Activated naive CD4-positive, alpha-beta T cell treated with anti-CD3 and anti-CD28 coated beads, Interleukin-2, amount 50 U/mL, for 24 hours (primary cell): ENCODE measurements at regions not wholly inside any gene's neighbourhood (a gene's known extent, or its start where the extent isn't known, plus 50 kb on each side); places are given as distances from the start of the nearest gene placed in this dataset.
"Not testable (repeated sequence)": the region's sequence is repeated elsewhere in the genome, so short reads cannot be mapped to it uniquely, and the experiment has no call there.

Experiments used
- H3K27ac Mint-ChIP-seq: one replicate; pipeline ENCODE4 v1.8.0; 2021; ENCODE audit warnings: mild to moderate bottlenecking, mixed read lengths
- H3K27me3 Mint-ChIP-seq: one replicate; pipeline ENCODE4 v1.8.0; 2021; ENCODE audit warnings: mixed read lengths
- H3K36me3 Mint-ChIP-seq: one replicate; pipeline ENCODE4 v1.8.0; 2021; ENCODE audit warnings: mixed read lengths
- H3K4me1 Mint-ChIP-seq: one replicate; pipeline ENCODE4 v1.8.0; 2021; ENCODE audit warnings: mixed read lengths
- H3K4me3 Mint-ChIP-seq: one replicate; pipeline ENCODE4 v1.8.0; 2021; ENCODE audit warnings: mild to moderate bottlenecking, mixed read lengths
- H3K9me3 Mint-ChIP-seq: one replicate; pipeline ENCODE4 v1.8.0; 2021; ENCODE audit warnings: mixed read lengths

- no peak overlapping the region for H3K4me3 Mint-ChIP-seq
- no peaks in the 10 kb centered on the region for H3K9me3 Mint-ChIP-seq
- H3K27me3 Mint-ChIP-seq: peaks cover 15% of the 10 kb centered on the region
- H3K4me1 Mint-ChIP-seq: peaks cover 6% of the 10 kb centered on the region
- H3K27ac Mint-ChIP-seq: no peak overlapping the region
- H3K36me3 Mint-ChIP-seq: no peaks in the 10 kb centered on the region
These were observed 178.9 kb downstream of the COPRS start for GRCh38 chr17:31680126-31680525.

- Mint-ChIP-seq H3K27me3 (peaks cover 15% of the 10 kb centered on the region), H3K36me3 (no peaks in the 10 kb centered on the region), H3K27ac (no peak overlapping the region), H3K4me1 (peaks cover 6% of the 10 kb centered on the region), H3K9me3 (no peaks in the 10 kb centered on the region), H3K4me3 (no peak overlapping the region)
These were observed 179.4 kb downstream of the COPRS start for GRCh38 chr17:31679667-31680066.

DNA sequence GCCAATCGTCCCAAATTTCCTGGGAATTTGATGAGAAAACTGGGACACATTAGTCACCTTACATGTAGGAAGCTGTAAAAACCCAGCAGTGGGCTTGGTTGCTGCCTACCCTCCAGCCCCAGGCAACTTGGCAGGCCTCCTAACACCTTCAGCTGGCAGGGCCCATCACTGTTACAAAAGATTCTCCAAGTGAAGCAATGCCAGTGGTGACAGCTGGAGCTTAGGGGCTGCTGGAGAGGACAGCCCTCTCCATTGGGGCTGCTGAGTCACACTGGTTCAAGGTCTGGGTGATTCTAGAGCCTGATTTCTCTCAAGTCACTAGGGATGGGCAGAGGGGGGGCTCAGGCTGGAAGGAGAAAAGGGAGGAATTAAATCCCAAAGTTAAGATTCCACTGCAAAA, 180.6 kb downstream of the COPRS start:
- peaks cover 6% of the 10 kb centered on the region for H3K4me1 Mint-ChIP-seq
- H3K9me3 Mint-ChIP-seq: no peaks in the 10 kb centered on the region
- H3K4me3 Mint-ChIP-seq: no peak overlapping the region
- H3K36me3 Mint-ChIP-seq: no peaks in the 10 kb centered on the region
- H3K27ac Mint-ChIP-seq: no peak overlapping the region
- H3K27me3 Mint-ChIP-seq: peaks cover 11% of the 10 kb centered on the region

DNA sequence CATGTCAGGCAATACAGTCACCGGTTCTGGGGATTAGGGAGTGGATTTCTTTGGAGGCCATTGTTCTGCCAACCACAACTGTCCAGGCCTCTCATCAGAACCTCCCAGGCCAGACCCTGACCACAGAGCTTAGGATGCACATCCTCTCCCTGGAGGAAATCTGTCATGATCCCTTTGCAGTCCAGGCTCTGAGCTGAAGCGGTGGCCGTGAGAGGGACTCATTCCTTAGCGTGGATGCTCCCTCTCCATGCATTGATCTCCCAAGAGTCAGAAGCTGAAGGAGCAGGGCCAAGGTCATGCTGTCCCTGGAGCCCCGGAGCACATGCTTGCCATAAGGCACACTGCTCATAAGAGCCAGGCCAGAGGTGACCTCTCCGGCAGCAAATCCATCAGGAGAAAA, 181.4 kb downstream of the COPRS start:
- Mint-ChIP-seq H3K36me3 (no peaks in the 10 kb centered on the region), H3K4me1 (peaks cover 6% of the 10 kb centered on the region), H3K27me3 (peaks cover 11% of the 10 kb centered on the region), H3K9me3 (no peaks in the 10 kb centered on the region), H3K4me3 (no peak overlapping the region), H3K27ac (no peak overlapping the region)

GRCh38 chr17:31677036-31677435, 182.0 kb downstream of the COPRS start:
- H3K4me3 Mint-ChIP-seq: no peak overlapping the region
- H3K27me3 Mint-ChIP-seq: peaks cover 17% of the 10 kb centered on the region

DNA sequence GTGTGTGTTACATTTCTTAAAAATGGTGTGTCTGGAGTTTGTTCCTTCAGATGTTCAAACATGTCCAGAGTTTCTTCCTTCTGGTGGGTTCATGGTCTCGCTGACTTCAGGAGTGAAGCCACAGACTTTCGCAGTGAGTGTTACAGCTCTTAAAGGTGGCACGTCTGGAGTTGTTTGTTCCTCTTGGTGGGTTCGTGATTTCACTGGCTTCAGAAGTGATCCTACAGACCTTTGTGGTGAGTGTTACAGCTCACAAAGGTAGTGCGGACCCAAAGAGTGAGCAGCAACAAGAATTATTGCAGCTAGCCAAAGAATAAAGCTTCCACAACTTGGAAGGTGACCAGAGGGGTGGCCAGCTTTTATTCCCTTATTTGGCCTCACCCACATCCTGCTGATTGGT, 183.7 kb downstream of the COPRS start:
- peaks cover 19% of the 10 kb centered on the region for H3K27me3 Mint-ChIP-seq
- not testable (repeated sequence) for H3K4me1 Mint-ChIP-seq, H3K36me3 Mint-ChIP-seq, H3K27ac Mint-ChIP-seq, H3K4me3 Mint-ChIP-seq, H3K9me3 Mint-ChIP-seq

More at GRCh38 chr17:31677036-31677435, 182.0 kb downstream of the COPRS start:
- no peaks in the 10 kb centered on the region for H3K36me3 Mint-ChIP-seq
- peaks cover 6% of the 10 kb centered on the region for H3K4me1 Mint-ChIP-seq
- no peak overlapping the region for H3K27ac Mint-ChIP-seq
- H3K9me3 Mint-ChIP-seq: no peaks in the 10 kb centered on the region

- H3K27me3 Mint-ChIP-seq: peaks cover 18% of the 10 kb centered on the region
- H3K36me3 Mint-ChIP-seq: no peaks in the 10 kb centered on the region
- H3K4me3 Mint-ChIP-seq: no peak overlapping the region
- H3K9me3 Mint-ChIP-seq: no peaks in the 10 kb centered on the region
- no peaks in the 10 kb centered on the region for H3K4me1 Mint-ChIP-seq
- no peak overlapping the region for H3K27ac Mint-ChIP-seq
These were observed 184.2 kb downstream of the COPRS start for GRCh38 chr17:31674717-31675349.

DNA sequence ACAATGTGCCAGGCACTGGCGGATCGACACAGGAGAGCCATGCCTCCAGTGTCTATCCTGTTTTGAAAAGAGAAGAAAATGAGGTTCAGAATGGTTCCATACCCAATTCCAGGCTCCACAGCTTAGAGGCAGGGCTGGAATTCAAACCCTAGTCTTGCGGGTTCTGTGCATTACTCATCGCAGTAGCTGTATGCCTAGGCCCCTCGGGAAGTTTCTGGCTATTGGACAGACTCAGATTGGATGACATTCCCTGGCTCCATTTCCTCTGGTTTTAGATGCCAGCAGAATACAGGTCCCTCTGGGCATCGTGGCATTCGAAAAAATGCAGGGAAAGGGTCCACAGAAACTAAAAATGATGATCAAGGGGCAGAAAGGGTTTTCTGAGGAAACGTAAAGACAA, 184.7 kb downstream of the COPRS start:
- H3K27me3 Mint-ChIP-seq: peaks cover 21% of the 10 kb centered on the region

DNA sequence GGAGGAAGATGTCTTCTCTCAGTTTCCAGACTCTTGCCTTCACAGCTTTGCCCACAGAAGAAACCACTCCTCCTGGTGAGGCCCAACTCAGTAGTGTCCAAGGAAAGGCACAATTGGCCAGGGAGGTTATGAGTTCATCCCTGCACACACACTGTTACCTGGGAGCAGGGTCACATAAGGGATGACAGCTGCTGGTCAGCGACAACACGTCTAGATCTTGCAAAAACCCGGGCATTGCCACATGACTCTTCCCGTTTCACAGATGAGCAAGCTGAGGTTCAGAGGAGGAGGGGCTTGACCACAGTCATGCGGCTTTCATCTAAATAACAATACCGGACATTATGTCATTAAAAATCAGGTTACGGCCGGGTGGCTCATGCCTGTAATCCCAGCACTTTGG, 186.0 kb downstream of the COPRS start:
- H3K9me3 Mint-ChIP-seq: peaks cover 6% of the 10 kb centered on the region
- no peak overlapping the region for H3K27ac Mint-ChIP-seq
- no peaks in the 10 kb centered on the region for H3K4me1 Mint-ChIP-seq
- peaks cover 24% of the 10 kb centered on the region for H3K27me3 Mint-ChIP-seq
- peaks cover 2% of the 10 kb centered on the region for H3K36me3 Mint-ChIP-seq
- no peak overlapping the region for H3K4me3 Mint-ChIP-seq

More for the DNA sequence above, 184.7 kb downstream of the COPRS start:
- Mint-ChIP-seq H3K4me1 (no peaks in the 10 kb centered on the region), H3K9me3 (peaks cover 5% of the 10 kb centered on the region), H3K36me3 (peaks cover under 1% of the 10 kb centered on the region), H3K27ac (no peak overlapping the region), H3K4me3 (no peak overlapping the region)

DNA sequence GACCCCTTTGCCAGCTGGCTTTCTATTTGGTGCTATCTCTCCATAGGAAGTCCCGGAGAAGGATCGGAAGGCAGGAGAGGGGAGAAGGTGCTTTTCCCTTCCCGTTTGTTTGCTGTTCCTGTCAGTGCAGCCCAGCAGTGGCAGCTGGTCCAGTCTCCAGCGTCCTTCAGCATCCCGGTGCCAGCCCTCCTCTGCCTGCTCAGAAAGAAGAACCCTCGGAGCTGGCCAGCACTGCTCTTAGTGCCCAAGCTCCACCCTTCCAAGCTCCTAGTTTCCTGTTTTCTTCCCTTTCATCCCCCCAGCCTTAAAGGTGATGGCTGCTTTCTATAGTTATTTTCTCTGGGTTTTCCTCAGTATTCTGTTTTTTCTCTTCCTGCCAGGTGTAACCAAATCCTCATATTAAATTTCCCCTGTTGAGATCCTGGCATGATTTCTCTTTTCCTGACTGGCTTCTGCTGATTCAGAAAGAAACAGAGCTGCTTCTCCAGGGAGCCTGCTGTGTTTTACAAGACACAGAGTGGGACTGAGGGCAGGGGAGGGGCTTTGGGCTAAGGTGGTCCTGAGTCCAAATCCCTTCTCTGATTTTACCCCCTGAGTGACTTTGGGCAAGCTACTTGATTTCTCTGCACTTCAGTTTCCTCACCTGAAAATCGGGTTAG, 186.8 kb downstream of the COPRS start:
- H3K36me3 Mint-ChIP-seq: peaks cover 2% of the 10 kb centered on the region
- no peak overlapping the region for H3K4me3 Mint-ChIP-seq
- peaks cover 6% of the 10 kb centered on the region for H3K9me3 Mint-ChIP-seq
- peak overlapping the region; percentile 6 for H3K27ac Mint-ChIP-seq
- peaks cover 25% of the 10 kb centered on the region for H3K27me3 Mint-ChIP-seq
- H3K4me1 Mint-ChIP-seq: no peaks in the 10 kb centered on the region

GRCh38 chr17:31663576-31663975, 195.5 kb downstream of the COPRS start:
- peaks cover 3% of the 10 kb centered on the region for H3K27me3 Mint-ChIP-seq
- no peaks in the 10 kb centered on the region for H3K4me1 Mint-ChIP-seq
- H3K4me3 Mint-ChIP-seq: no peak overlapping the region
- peaks cover 6% of the 10 kb centered on the region for H3K36me3 Mint-ChIP-seq
- peaks cover 12% of the 10 kb centered on the region for H3K9me3 Mint-ChIP-seq
- H3K27ac Mint-ChIP-seq: no peak overlapping the region

- Mint-ChIP-seq H3K4me1 (no peaks in the 10 kb centered on the region), H3K36me3 (peaks cover 6% of the 10 kb centered on the region), H3K4me3 (no peak overlapping the region), H3K27me3 (peaks cover 2% of the 10 kb centered on the region), H3K9me3 (peaks cover 12% of the 10 kb centered on the region), H3K27ac (no peak overlapping the region)
These were observed 198.4 kb downstream of the COPRS start for GRCh38 chr17:31660684-31661083.

- peaks cover 2% of the 10 kb centered on the region for H3K27me3 Mint-ChIP-seq
- H3K36me3 Mint-ChIP-seq: no peaks in the 10 kb centered on the region
- no peaks in the 10 kb centered on the region for H3K4me1 Mint-ChIP-seq
- peaks cover 3% of the 10 kb centered on the region for H3K9me3 Mint-ChIP-seq
- no peak overlapping the region for H3K27ac Mint-ChIP-seq
- H3K4me3 Mint-ChIP-seq: no peak overlapping the region
These were observed 201.2 kb downstream of the COPRS start for GRCh38 chr17:31657876-31658275.

DNA sequence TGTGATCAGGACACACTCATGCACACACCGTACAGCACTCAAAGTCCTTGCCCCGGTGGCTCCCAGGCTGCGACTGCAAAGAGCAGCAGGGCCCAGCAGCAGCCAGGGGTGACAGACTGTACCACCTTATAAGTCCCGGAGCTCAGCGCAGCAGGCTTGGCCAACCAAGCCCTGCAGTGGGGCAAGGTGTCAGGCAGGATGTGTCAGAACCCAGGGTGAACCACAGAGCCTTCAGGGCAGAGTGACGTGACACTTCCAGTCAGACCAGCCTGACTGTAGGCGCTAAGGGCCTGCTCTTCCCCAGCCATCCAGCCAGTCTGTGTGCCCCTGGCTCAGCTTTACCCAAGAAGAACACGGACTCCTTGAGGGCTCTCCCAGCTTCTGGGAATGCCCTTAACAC, 204.1 kb downstream of the COPRS start:
- Mint-ChIP-seq H3K36me3 (no peaks in the 10 kb centered on the region), H3K27me3 (peaks cover 2% of the 10 kb centered on the region), H3K9me3 (no peaks in the 10 kb centered on the region), H3K4me1 (no peaks in the 10 kb centered on the region), H3K4me3 (no peak overlapping the region), H3K27ac (no peak overlapping the region)

DNA sequence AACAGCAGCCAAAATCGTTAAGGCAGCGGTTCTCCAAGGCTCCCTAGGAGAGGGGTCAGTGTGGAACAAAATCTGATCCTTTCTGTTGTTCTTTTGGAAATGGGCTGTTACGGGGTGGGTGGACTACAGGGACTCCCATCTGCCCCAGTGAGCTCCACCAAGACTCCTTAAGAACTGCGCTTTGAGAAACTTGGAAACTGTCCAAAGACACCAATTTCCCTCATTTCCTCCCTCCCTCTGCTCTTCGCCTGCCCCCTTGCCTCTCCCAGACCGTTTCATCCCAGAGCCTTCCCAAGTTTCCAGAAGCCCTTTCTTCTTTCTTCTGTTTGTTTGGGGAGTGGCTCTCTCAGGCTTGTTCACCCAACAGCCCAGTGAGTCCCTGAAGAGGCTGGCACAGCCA, 205.4 kb downstream of the COPRS start:
- no peaks in the 10 kb centered on the region for H3K36me3 Mint-ChIP-seq
- no peaks in the 10 kb centered on the region for H3K9me3 Mint-ChIP-seq
- no peaks in the 10 kb centered on the region for H3K4me1 Mint-ChIP-seq
- H3K27me3 Mint-ChIP-seq: peaks cover 2% of the 10 kb centered on the region
- H3K4me3 Mint-ChIP-seq: no peak overlapping the region
- no peak overlapping the region for H3K27ac Mint-ChIP-seq

- no peaks in the 10 kb centered on the region for H3K36me3 Mint-ChIP-seq
- H3K4me3 Mint-ChIP-seq: no peak overlapping the region
- no peaks in the 10 kb centered on the region for H3K4me1 Mint-ChIP-seq
- no peaks in the 10 kb centered on the region for H3K27me3 Mint-ChIP-seq
- no peak overlapping the region for H3K27ac Mint-ChIP-seq
- no peaks in the 10 kb centered on the region for H3K9me3 Mint-ChIP-seq
These were observed 208.1 kb downstream of the COPRS start for GRCh38 chr17:31650756-31651520.
